Liver (tissue), 7 donors: ENCODE measurements at regions not wholly inside any gene's neighbourhood (a gene's known extent, or its start where the extent isn't known, plus 50 kb on each side); places are given as distances from the start of the nearest gene placed in this dataset.

Source experiments
- DNase-seq: peaks from one replicate; pipeline ENCODE4 v3.0.0-alpha.2; 2017; ENCODE audit warnings: low spot score
- H3K27ac ChIP-seq, 2 donors: one replicate each; pipeline ENCODE4 v1.7.0; 2013; ENCODE audit warnings: inconsistent platforms in 2 of 2, low read length in 2 of 2, control low read depth in 1 of 2, low read depth in 1 of 2, mild to moderate bottlenecking in 1 of 2
- H3K27me3 ChIP-seq, 4 donors: one replicate each; pipeline versions ENCODE4 v1.6.1 to v1.7.0; 2013; ENCODE audit warnings: low read length in 3 of 4, inconsistent platforms in 1 of 4, mild to moderate bottlenecking in 1 of 4, moderate library complexity in 1 of 4; ENCODE audit not compliant: control insufficient read depth in 4 of 4, insufficient read depth in 4 of 4
- H3K36me3 ChIP-seq, 4 donors: one replicate each; pipeline versions ENCODE4 v1.6.1 to v1.7.0; 2013; ENCODE audit warnings: low read length in 3 of 4, mild to moderate bottlenecking in 3 of 4, low read depth in 1 of 4, moderate library complexity in 1 of 4; ENCODE audit not compliant: control insufficient read depth in 4 of 4, insufficient read depth in 3 of 4
- H3K4me1 ChIP-seq, 4 donors: one replicate each; pipeline versions ENCODE4 v1.6.1 to v1.7.0; 2013; ENCODE audit warnings: low read length in 3 of 4, mild to moderate bottlenecking in 3 of 4, moderate library complexity in 1 of 4; ENCODE audit not compliant: control insufficient read depth in 4 of 4, insufficient read depth in 4 of 4
- H3K4me3 ChIP-seq, 3 donors: one replicate each; pipeline versions ENCODE4 v1.6.1 to v1.7.0; 2013; ENCODE audit warnings: low read length in 3 of 3, control low read depth in 1 of 3, low read depth in 1 of 3, mild to moderate bottlenecking in 1 of 3
- H3K9ac ChIP-seq, 2 donors: one replicate each; pipeline ENCODE4 v1.7.0; 2013; ENCODE audit warnings: low read length in 2 of 2, mild to moderate bottlenecking in 2 of 2, moderate library complexity in 2 of 2, control low read depth in 1 of 2, low read depth in 1 of 2
- H3K9me3 ChIP-seq, 4 donors: one replicate each; pipeline versions ENCODE4 v1.6.1 to v1.7.0; 2013; ENCODE audit warnings: low read length in 3 of 4; ENCODE audit not compliant: control insufficient read depth in 4 of 4
- ATF3 ChIP-seq: IDR thresholded peaks from 2 replicates; pipeline ENCODE4 v1.6.1; 2016; ENCODE audit warnings: antibody characterized with exemption
- CTCF ChIP-seq: fragments of 150-350 bp; IDR thresholded peaks from 2 replicates; pipeline ENCODE4 v1.5.1; 2017; ENCODE audit warnings: improper control_type of control experiment, low read depth, low read length; ENCODE audit not compliant: missing input control
- EGR1 ChIP-seq, 2 donors: IDR thresholded peaks; 2 replicates each; pipeline ENCODE4 v1.6.1; 2016 to 2018; ENCODE audit warnings: antibody characterized with exemption in 2 of 2, low read depth in 2 of 2
- FOXA1 ChIP-seq: IDR thresholded peaks from 2 replicates; pipeline ENCODE4 v1.6.1; 2016; ENCODE audit warnings: antibody characterized with exemption
- FOXA2 ChIP-seq: IDR thresholded peaks from 2 replicates; pipeline ENCODE4 v1.6.1; 2016; ENCODE audit warnings: antibody characterized with exemption
- GABPA ChIP-seq, 2 donors: IDR thresholded peaks in 1 of 2; conservative IDR thresholded peaks in 1 of 2; 2 replicates each; pipeline ENCODE4 v1.6.1; 2016; ENCODE audit warnings: antibody characterized with exemption in 2 of 2, mild to moderate bottlenecking in 1 of 2, moderate library complexity in 1 of 2
- HNF4A ChIP-seq, 2 donors: conservative IDR thresholded peaks; 2 replicates each; pipeline ENCODE4 v1.6.1; 2016; ENCODE audit warnings: antibody characterized with exemption in 2 of 2, mild to moderate bottlenecking in 2 of 2
- HNF4G ChIP-seq: IDR thresholded peaks from 2 replicates; pipeline ENCODE4 v1.6.1; 2016; ENCODE audit warnings: antibody characterized with exemption
- JUND ChIP-seq, 2 donors: IDR thresholded peaks; 2 replicates each; pipeline ENCODE4 v1.6.1; 2016; ENCODE audit warnings: antibody characterized with exemption in 2 of 2
- MAX ChIP-seq: IDR thresholded peaks from 2 replicates; pipeline ENCODE4 v1.6.1; 2016; ENCODE audit warnings: antibody characterized with exemption
- NR2F2 ChIP-seq: IDR thresholded peaks from 2 replicates; pipeline ENCODE4 v1.6.1; 2016; ENCODE audit warnings: antibody characterized with exemption
- RAD21 ChIP-seq, 2 donors: IDR thresholded peaks; 2 replicates each; pipeline ENCODE4 v1.6.1; 2016; ENCODE audit warnings: antibody characterized with exemption in 2 of 2, mild to moderate bottlenecking in 2 of 2
- REST ChIP-seq: IDR thresholded peaks from 2 replicates; pipeline ENCODE4 v1.6.1; 2016; ENCODE audit warnings: antibody characterized with exemption, mild to moderate bottlenecking
- RXRA ChIP-seq, 2 donors: IDR thresholded peaks; 2 replicates each; pipeline ENCODE4 v1.6.1; 2017 to 2018; ENCODE audit warnings: antibody characterized with exemption in 2 of 2, mild to moderate bottlenecking in 1 of 2
- SP1 ChIP-seq: IDR thresholded peaks from 2 replicates; pipeline ENCODE4 v1.6.1; 2018; ENCODE audit warnings: antibody characterized with exemption, mild to moderate bottlenecking
- TAF1 ChIP-seq: conservative IDR thresholded peaks from 2 replicates; pipeline ENCODE4 v1.6.1; 2016; ENCODE audit warnings: antibody characterized with exemption, mild to moderate bottlenecking
- YY1 ChIP-seq: IDR thresholded peaks from 2 replicates; pipeline ENCODE4 v1.6.1; 2016; ENCODE audit warnings: antibody characterized with exemption, mild to moderate bottlenecking
- ZBTB33 ChIP-seq: IDR thresholded peaks from 2 replicates; pipeline ENCODE4 v1.6.1; 2016; ENCODE audit warnings: antibody characterized with exemption
- donor health status: healthy.
- donor health status: healthy.
- donor health status: healthy.
- donor health status: healthy.

- Histone ChIP-seq H3K4me1 (no peaks in the 10 kb centered on the region), H3K27ac (no peak overlapping the region), H3K9ac (no peak overlapping the region), H3K27me3 (no peaks in the 10 kb centered on the region), H3K4me3 (no peak overlapping the region), H3K36me3 (no peaks in the 10 kb centered on the region), H3K9me3 (peaks cover 0 to 9% (median 2%) of the 10 kb centered on the region in 4 donors)
- DNase-seq = no peak
- TF ChIP-seq CTCF = no peak
- TF ChIP-seq YY1 = no peak
- TF ChIP-seq REST = no peak
- TF ChIP-seq EGR1 (IDR thresholded peaks at IDR 0.05; ENCODE audit: low read depth in 2 of 2) = no peak
- no peak for TF ChIP-seq RXRA (IDR thresholded peaks at IDR 0.05)
- TF ChIP-seq JUND (IDR thresholded peaks at IDR 0.05) = no peak
- TF ChIP-seq HNF4G = no peak
- no peak for TF ChIP-seq FOXA1
- no peak for TF ChIP-seq ZBTB33
- no peak for TF ChIP-seq NR2F2
- TF ChIP-seq RAD21 (IDR thresholded peaks at IDR 0.05) = no peak
- TF ChIP-seq HNF4A (conservative IDR thresholded peaks at IDR 0.05) = no peak
- TF ChIP-seq TAF1 = no peak
- no peak for TF ChIP-seq GABPA (IDR thresholded peaks at IDR 0.05 in 1 of 2, conservative IDR thresholded peaks at IDR 0.05 in 1 of 2)
- TF ChIP-seq MAX = no peak
- no peak for TF ChIP-seq SP1
- TF ChIP-seq ATF3 = no peak
- no peak for TF ChIP-seq FOXA2
Measured at GRCh38 chr2:160612266-160612856, 118.8 kb upstream of the RBMS1 start.
